HG03280 (cell line): ENCODE measurements at regions not wholly inside any gene's neighbourhood (a gene's known extent, or its start where the extent isn't known, plus 50 kb on each side); places are given as distances from the start of the nearest gene placed in this dataset.

Source experiments
- ATAC-seq: cut with Tn5 transposase; IDR thresholded peaks from one replicate; pipeline ENCODE4 v1.9.1; 2021; ENCODE audit warnings: mild to moderate bottlenecking, moderate library complexity; ENCODE audit not compliant: unreplicated experiment

- ATAC-seq = no peak
Measured at GRCh38 chr4:125891597-125892258, 577.0 kb downstream of the FAT4 start.

GRCh38 chr4:125904802-125905201 is 590.0 kb downstream of the FAT4 start:
- no peak for ATAC-seq

GRCh38 chr4:125911058-125911457 is 596.3 kb downstream of the FAT4 start:
- no peak for ATAC-seq

- ATAC-seq = no peak
Measured at GRCh38 chr4:125911481-125911880, 596.7 kb downstream of the FAT4 start.

- ATAC-seq = no peak
Measured at GRCh38 chr4:125917559-125917958, 602.8 kb downstream of the FAT4 start.

GRCh38 chr4:125928652-125929051 is 613.9 kb downstream of the FAT4 start:
- ATAC-seq = no peak

GRCh38 chr4:125938541-125938940 is 623.8 kb downstream of the FAT4 start:
- ATAC-seq = no peak

GRCh38 chr4:125940426-125940825 is 625.7 kb downstream of the FAT4 start:
- no peak for ATAC-seq

GRCh38 chr4:125944966-125945365 is 630.2 kb downstream of the FAT4 start:
- no peak for ATAC-seq

- ATAC-seq = no peak
Measured at GRCh38 chr4:125948021-125948420, 633.3 kb downstream of the FAT4 start.

- ATAC-seq = no peak
Measured at GRCh38 chr4:125951261-125951887, 636.6 kb downstream of the FAT4 start.

GRCh38 chr4:125952631-125953030 is 637.9 kb downstream of the FAT4 start:
- ATAC-seq = no peak

GRCh38 chr4:125956276-125956675 is 641.5 kb downstream of the FAT4 start:
- no peak for ATAC-seq

GRCh38 chr4:125958519-125958918 is 643.8 kb downstream of the FAT4 start:
- ATAC-seq = no peak

- ATAC-seq = no peak
Measured at GRCh38 chr4:125961626-125962025, 646.9 kb downstream of the FAT4 start.

- no peak for ATAC-seq
Measured at GRCh38 chr4:125975861-125976397, 661.2 kb downstream of the FAT4 start.

- no peak for ATAC-seq
Measured at GRCh38 chr4:125979950-125980349, 665.2 kb downstream of the FAT4 start.

GRCh38 chr4:125983168-125983567 is 668.4 kb downstream of the FAT4 start:
- no peak for ATAC-seq

GRCh38 chr4:125985856-125986255 is 671.1 kb downstream of the FAT4 start:
- ATAC-seq = no peak

GRCh38 chr4:125986307-125986706 is 671.6 kb downstream of the FAT4 start:
- ATAC-seq = no peak

- no peak for ATAC-seq
Measured at GRCh38 chr4:125988464-125988863, 673.7 kb downstream of the FAT4 start.

GRCh38 chr4:125991398-125991797 is 676.6 kb downstream of the FAT4 start:
- ATAC-seq = no peak

- no peak for ATAC-seq
Measured at GRCh38 chr4:125992891-125993290, 678.1 kb downstream of the FAT4 start.
